ENCODE measurements at regions not wholly inside any gene's neighbourhood (a gene's known extent, or its start where the extent isn't known, plus 50 kb on each side); places are given as distances from the start of the nearest gene placed in this dataset.

DNA sequence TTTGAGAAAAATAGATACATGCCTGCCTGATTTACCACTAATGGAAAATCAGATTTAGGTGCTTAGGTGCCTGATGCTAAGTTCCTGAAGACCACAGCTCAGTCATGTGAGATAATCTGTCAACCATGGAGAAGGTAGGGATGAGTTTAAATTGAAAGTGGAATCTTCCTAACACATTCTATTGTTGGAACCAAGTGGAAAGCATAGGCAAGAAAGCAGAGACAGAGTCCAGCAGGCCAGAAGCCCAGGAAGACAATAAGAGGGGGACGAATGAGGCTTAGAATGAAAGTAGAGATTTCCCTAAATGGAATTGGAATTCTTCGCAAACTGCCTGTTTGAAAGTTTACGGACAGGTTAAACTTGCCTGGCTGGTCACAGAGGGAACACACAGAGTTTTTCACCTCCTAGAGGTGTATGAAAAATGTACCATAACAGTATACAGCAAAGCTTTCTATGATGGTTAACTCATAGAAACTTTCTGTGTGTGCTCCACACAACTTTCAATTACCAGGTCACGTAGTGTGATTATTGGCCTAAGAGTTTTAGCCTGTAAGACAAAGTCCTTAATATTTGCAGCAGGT is 453.8 kb upstream of the KCNMB2 start:
- no peak for DNase-seq
- no peaks in the 10 kb centered on the region for H3K27me3 Mint-ChIP-seq (ENCODE audit: unreplicated experiment)
- no peaks in the 10 kb centered on the region for H3K36me3 Mint-ChIP-seq (ENCODE audit: insufficient read depth, unreplicated experiment)
- intact Hi-C loops (cut with micrococcal nuclease; ENCODE audit: unreplicated experiment) = loop anchor here (5.0 kb wide), 1 partner anchor 240 kb away; no protein-coding TSS in a partner anchor
- no peak overlapping the region for H3K4me3 Mint-ChIP-seq (ENCODE audit: low read depth, unreplicated experiment)
- no peak overlapping the region for H3K27ac Mint-ChIP-seq (ENCODE audit: unreplicated experiment)
- peaks cover 7% of the 10 kb centered on the region for H3K4me1 Mint-ChIP-seq (ENCODE audit: low read depth, unreplicated experiment)
- no TSS peak for BruUV-seq (replicated peaks)
- TF ChIP-seq, protein P1, sequence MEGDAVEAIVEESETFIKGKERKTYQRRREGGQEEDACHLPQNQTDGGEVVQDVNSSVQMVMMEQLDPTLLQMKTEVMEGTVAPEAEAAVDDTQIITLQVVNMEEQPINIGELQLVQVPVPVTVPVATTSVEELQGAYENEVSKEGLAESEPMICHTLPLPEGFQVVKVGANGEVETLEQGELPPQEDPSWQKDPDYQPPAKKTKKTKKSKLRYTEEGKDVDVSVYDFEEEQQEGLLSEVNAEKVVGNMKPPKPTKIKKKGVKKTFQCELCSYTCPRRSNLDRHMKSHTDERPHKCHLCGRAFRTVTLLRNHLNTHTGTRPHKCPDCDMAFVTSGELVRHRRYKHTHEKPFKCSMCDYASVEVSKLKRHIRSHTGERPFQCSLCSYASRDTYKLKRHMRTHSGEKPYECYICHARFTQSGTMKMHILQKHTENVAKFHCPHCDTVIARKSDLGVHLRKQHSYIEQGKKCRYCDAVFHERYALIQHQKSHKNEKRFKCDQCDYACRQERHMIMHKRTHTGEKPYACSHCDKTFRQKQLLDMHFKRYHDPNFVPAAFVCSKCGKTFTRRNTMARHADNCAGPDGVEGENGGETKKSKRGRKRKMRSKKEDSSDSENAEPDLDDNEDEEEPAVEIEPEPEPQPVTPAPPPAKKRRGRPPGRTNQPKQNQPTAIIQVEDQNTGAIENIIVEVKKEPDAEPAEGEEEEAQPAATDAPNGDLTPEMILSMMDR (IDR thresholded peaks at IDR 0.05; ENCODE audit: unreplicated experiment) = no peak
- peaks cover 2% of the 10 kb centered on the region for H3K9me3 Mint-ChIP-seq (ENCODE audit: low read depth, unreplicated experiment)
- CTCF ChIA-PET = interaction anchor here (0.5 to 0.7 kb wide), 2 partner anchors 192 to 1517 kb away, joined by 3 read pairs; no protein-coding TSS in a partner anchor

DNA sequence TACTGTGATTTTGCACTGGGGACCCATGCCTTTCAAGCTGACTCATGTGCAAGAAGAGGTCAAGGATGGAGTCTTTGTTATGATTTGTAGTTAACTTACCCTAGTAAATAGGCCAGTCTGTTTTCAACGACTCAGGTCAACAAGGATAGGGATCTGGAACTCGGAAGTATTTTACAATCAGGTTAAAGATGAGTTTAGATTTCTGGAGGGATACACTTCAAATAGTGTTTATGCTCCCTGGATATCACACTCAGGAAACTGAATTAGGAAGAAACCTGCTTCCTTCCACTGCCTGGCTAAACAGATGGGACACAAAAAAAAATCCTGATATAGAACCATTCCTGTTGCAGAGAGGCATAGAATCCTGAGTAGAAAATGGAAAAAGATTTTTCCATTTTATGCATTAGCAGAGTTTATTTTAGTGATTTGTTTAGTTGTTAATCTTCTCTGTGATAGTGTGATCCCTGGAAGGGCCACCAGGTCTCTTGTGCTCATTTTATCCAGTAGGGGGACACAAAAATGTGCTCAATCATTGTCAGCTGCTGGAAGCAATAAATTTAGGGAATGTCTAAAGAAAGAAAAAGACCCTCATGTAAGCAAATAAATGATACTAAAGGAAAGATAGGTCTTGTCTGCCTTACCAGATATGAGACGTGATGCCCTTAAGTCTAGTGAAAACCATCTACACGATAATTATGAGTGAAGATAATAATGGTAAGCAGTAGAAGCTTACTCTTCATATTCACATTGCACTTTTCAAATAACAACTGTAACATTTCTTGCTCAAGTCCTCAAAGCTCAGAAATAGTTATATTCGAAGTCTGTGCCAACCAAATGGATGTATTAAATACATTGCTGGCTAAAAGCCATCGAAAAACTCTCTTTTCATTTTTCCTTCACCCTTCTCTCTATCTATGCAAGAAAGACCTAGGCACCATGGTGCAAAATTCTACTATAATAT is 452.1 kb upstream of the KCNMB2 start:
- CTCF ChIA-PET = interaction anchor here (0.6 to 1.4 kb wide), 2 partner anchors 47 to 301 kb away, joined by 4 to 5 read pairs; no protein-coding TSS in a partner anchor
- no peak overlapping the region for H3K27ac Mint-ChIP-seq (ENCODE audit: unreplicated experiment)

DNA sequence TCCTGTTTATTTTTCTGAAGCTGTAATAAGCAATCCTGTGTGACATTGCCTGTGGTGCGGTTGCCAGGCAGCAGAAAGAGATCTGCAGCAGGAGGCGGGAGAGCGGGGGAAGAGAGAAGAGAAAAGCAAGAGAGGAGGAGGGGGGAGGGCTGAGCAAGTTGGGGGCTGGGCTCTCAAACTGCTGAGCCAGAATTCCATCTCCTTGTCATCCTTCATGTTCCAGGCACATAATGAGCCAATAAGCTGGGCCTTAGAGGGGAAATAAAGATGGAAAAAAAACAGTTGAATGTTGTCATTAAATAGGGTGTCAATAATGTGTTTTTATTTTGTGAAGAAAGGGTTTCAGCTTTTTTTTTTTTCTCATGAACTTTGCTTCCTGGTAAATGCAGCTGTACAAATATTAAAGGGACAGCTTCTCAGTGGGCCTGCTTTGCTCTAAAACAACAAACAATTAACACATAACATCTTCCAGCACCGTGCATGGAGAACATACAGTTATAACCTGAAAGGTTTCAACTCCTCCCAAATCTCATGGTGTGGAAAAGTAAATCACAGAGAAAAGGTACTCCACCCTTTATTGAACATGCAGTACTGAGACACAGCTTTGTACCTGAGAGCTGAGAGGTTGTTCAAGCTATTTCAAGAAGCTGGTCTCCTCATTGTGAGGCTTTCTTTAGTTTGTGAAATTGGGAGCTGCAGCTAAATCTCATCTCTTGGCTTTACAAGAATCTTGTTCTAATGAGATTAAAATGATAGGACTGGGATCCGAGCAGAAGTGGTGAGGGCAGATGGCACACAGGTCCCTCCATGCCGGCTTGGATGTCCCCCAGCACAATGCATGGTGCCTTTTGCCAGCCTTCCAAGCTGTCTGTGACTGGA is 451.1 kb upstream of the KCNMB2 start:
- intact Hi-C loops (cut with micrococcal nuclease; ENCODE audit: unreplicated experiment) = loop anchor here (5.0 kb wide), 1 partner anchor 237 kb away; no protein-coding TSS in a partner anchor
- BruUV-seq (replicated peaks) = no TSS peak
- H3K4me3 Mint-ChIP-seq (ENCODE audit: low read depth, unreplicated experiment) = no peak overlapping the region
- CTCF ChIA-PET = interaction anchor here (0.7 to 1.4 kb wide), 3 partner anchors 233 to 1039 kb away, joined by 3 to 4 read pairs (median 3); no protein-coding TSS in a partner anchor
- TF ChIP-seq, protein P1 (IDR thresholded peaks at IDR 0.05; ENCODE audit: unreplicated experiment) = no peak
- DNase-seq = no peak
- no peaks in the 10 kb centered on the region for H3K27me3 Mint-ChIP-seq (ENCODE audit: unreplicated experiment)
- peaks cover 2% of the 10 kb centered on the region for H3K9me3 Mint-ChIP-seq (ENCODE audit: low read depth, unreplicated experiment)
- no peaks in the 10 kb centered on the region for H3K36me3 Mint-ChIP-seq (ENCODE audit: insufficient read depth, unreplicated experiment)
- no peak overlapping the region for H3K27ac Mint-ChIP-seq (ENCODE audit: unreplicated experiment)
- H3K4me1 Mint-ChIP-seq (ENCODE audit: low read depth, unreplicated experiment) = peaks cover 7% of the 10 kb centered on the region

More for the DNA sequence above, 452.1 kb upstream of the KCNMB2 start:
- H3K4me3 Mint-ChIP-seq (ENCODE audit: low read depth, unreplicated experiment) = no peak overlapping the region
- peaks cover 2% of the 10 kb centered on the region for H3K9me3 Mint-ChIP-seq (ENCODE audit: low read depth, unreplicated experiment)
- TF ChIP-seq, protein P1 (IDR thresholded peaks at IDR 0.05; ENCODE audit: unreplicated experiment) = peak; percentile 89
- no TSS peak for BruUV-seq (replicated peaks)
- H3K4me1 Mint-ChIP-seq (ENCODE audit: low read depth, unreplicated experiment) = peaks cover 7% of the 10 kb centered on the region
- intact Hi-C loops (cut with micrococcal nuclease; ENCODE audit: unreplicated experiment) = loop anchor here (5.0 kb wide), 1 partner anchor 238 kb away; no protein-coding TSS in a partner anchor
- DNase-seq = peak; percentile 20
- no peaks in the 10 kb centered on the region for H3K27me3 Mint-ChIP-seq (ENCODE audit: unreplicated experiment)
- H3K36me3 Mint-ChIP-seq (ENCODE audit: insufficient read depth, unreplicated experiment) = no peaks in the 10 kb centered on the region

DNA sequence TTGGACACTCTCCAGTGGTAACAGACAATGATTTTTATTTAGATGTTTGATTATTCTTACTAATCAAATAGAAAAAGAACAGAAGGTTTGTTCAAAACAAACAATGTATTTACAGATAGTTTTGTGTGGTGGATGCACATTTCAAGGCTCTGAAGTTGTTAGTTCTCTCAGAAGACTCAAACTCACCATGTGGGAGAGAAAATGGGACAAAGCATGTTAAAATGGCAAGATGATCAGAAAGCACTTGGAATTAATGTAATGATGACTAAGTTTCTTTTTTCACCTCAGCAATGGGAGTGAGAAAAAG is 450.5 kb upstream of the KCNMB2 start:
- no peak for DNase-seq
- Mint-ChIP-seq H3K4me3 (ENCODE audit: low read depth, unreplicated experiment) (no peak overlapping the region), H3K27ac (ENCODE audit: unreplicated experiment) (no peak overlapping the region), H3K4me1 (ENCODE audit: low read depth, unreplicated experiment) (peaks cover 7% of the 10 kb centered on the region), H3K36me3 (ENCODE audit: insufficient read depth, unreplicated experiment) (no peaks in the 10 kb centered on the region), H3K9me3 (ENCODE audit: low read depth, unreplicated experiment) (peaks cover 2% of the 10 kb centered on the region), H3K27me3 (ENCODE audit: unreplicated experiment) (no peaks in the 10 kb centered on the region)
- TF ChIP-seq, protein P1 (IDR thresholded peaks at IDR 0.05; ENCODE audit: unreplicated experiment) = no peak
- intact Hi-C loops (cut with micrococcal nuclease; ENCODE audit: unreplicated experiment) = no loop called here
- CTCF ChIA-PET = interaction anchor here (1.1 kb wide), 1 partner anchor 1039 kb away, joined by 3 read pairs; no protein-coding TSS in a partner anchor
- no TSS peak for BruUV-seq (replicated peaks)

Data from Calu3 (cell line).